ENCODE measurements at regions not wholly inside any gene's neighbourhood (a gene's known extent, or its start where the extent isn't known, plus 50 kb on each side); places are given as distances from the start of the nearest gene placed in this dataset.
A peak's percentile ranks its signal among the peaks of the same experiment; 100 is the strongest.

GRCh38 chr3:148146241-148146640 is 551.5 kb upstream of the AGTR1 start:
- H3K4me1 ChIP-seq (ENCODE audit: insufficient read depth, low read length) = no peaks in the 10 kb centered on the region
- no peak overlapping the region for H3K4me2 ChIP-seq (ENCODE audit: low read length)
- H3K9ac ChIP-seq (ENCODE audit: low read length) = no peak overlapping the region
- no peak overlapping the region for H3K4me3 Mint-ChIP-seq (ENCODE audit: unreplicated experiment)
- H4K20me1 ChIP-seq (ENCODE audit: insufficient read depth, low read length) = no peaks in the 10 kb centered on the region
- no peaks in the 10 kb centered on the region for H3K79me2 ChIP-seq (ENCODE audit: insufficient read depth, low read length)
- no peaks in the 10 kb centered on the region for H3K36me3 Mint-ChIP-seq (ENCODE audit: low read depth, unreplicated experiment)
- no peaks in the 10 kb centered on the region for H3K9me3 Mint-ChIP-seq (ENCODE audit: unreplicated experiment)
- H3K9me3 ChIP-seq (ENCODE audit: insufficient read depth, low read depth, low read length) = no peaks in the 10 kb centered on the region
- no peak overlapping the region for H3K27ac Mint-ChIP-seq (ENCODE audit: unreplicated experiment)
- no peak for TF ChIP-seq EZH2 (IDR thresholded peaks at IDR 0.05; ENCODE audit: insufficient read depth, low read length)
- TF ChIP-seq, protein P1, sequence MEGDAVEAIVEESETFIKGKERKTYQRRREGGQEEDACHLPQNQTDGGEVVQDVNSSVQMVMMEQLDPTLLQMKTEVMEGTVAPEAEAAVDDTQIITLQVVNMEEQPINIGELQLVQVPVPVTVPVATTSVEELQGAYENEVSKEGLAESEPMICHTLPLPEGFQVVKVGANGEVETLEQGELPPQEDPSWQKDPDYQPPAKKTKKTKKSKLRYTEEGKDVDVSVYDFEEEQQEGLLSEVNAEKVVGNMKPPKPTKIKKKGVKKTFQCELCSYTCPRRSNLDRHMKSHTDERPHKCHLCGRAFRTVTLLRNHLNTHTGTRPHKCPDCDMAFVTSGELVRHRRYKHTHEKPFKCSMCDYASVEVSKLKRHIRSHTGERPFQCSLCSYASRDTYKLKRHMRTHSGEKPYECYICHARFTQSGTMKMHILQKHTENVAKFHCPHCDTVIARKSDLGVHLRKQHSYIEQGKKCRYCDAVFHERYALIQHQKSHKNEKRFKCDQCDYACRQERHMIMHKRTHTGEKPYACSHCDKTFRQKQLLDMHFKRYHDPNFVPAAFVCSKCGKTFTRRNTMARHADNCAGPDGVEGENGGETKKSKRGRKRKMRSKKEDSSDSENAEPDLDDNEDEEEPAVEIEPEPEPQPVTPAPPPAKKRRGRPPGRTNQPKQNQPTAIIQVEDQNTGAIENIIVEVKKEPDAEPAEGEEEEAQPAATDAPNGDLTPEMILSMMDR (IDR thresholded peaks at IDR 0.05; ENCODE audit: insufficient read depth, low read depth, low read length) = no peak
- H3K27ac ChIP-seq (ENCODE audit: low read depth, low read length) = no peak overlapping the region
- FAIRE-seq (no peak), DNase-seq (ENCODE audit: low read depth) (no peak)
- H2AFZ ChIP-seq (ENCODE audit: low read depth, low read length) = no peak overlapping the region
- peaks cover 5% of the 10 kb centered on the region for H3K4me1 Mint-ChIP-seq (ENCODE audit: low read depth, unreplicated experiment)
- H3K36me3 ChIP-seq (ENCODE audit: insufficient read depth, low read length) = no peaks in the 10 kb centered on the region
- H3K27me3 ChIP-seq (ENCODE audit: insufficient read depth, low read length) = no peaks in the 10 kb centered on the region
- H3K27me3 Mint-ChIP-seq (ENCODE audit: low read depth, unreplicated experiment) = no peaks in the 10 kb centered on the region
- H3K4me3 ChIP-seq (ENCODE audit: insufficient read depth, low read depth, low read length) = no peak overlapping the region

DNA sequence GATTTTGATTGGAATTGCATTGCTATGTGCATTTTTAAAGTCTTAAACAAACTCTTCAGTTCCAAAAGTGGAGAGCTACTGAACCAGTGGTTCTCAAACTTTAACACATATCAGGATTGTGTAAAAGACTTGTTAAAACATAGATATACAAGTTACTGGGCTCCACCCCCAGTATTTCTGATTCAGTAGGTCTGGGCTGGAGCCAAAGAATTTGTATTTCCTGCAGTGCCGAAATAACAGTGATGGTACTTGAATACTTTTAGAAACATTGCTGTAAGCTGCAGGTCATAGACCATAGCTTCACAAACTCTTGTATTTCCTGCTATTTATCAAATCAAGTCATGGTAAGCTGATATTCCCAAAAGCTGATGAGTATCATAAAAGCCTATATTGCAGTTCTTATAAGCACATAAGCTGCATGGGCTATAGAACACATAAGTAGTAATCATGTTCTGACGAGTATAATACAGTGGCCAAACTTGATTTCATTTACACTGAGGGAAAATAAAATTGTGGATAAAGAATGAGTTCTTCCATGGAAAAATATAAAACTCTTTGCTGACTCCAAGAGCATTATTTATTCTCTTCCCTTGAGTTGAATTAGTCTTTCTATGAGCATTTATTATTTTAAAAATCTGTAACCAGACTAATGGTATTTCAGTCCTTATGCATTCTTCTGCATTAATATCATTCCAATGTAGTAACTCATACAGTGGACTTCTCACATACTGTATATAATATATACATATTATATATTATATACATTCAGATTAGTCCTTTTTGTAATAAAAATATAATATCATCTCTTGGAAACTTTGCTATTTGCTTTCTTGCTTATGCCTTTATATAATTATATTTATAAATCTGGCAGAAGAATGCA is 550.5 kb upstream of the AGTR1 start:
- H3K4me1 Mint-ChIP-seq (ENCODE audit: low read depth, unreplicated experiment) = peaks cover 5% of the 10 kb centered on the region
- peaks cover 4% of the 10 kb centered on the region for H3K9me3 Mint-ChIP-seq (ENCODE audit: unreplicated experiment)
- H3K36me3 Mint-ChIP-seq (ENCODE audit: low read depth, unreplicated experiment) = no peaks in the 10 kb centered on the region
- H3K4me3 Mint-ChIP-seq (ENCODE audit: unreplicated experiment) = no peak overlapping the region
- no peak overlapping the region for H3K27ac Mint-ChIP-seq (ENCODE audit: unreplicated experiment)
- no peaks in the 10 kb centered on the region for H3K36me3 ChIP-seq (ENCODE audit: insufficient read depth, low read length)
- H3K9ac ChIP-seq (ENCODE audit: low read length) = no peak overlapping the region
- H3K27me3 ChIP-seq (ENCODE audit: insufficient read depth, low read length) = no peaks in the 10 kb centered on the region
- no peak overlapping the region for H2AFZ ChIP-seq (ENCODE audit: low read depth, low read length)
- FAIRE-seq (no peak), DNase-seq (ENCODE audit: low read depth) (peak; percentile 67)
- H3K9me3 ChIP-seq (ENCODE audit: insufficient read depth, low read depth, low read length) = no peaks in the 10 kb centered on the region
- no peak overlapping the region for H3K4me3 ChIP-seq (ENCODE audit: insufficient read depth, low read depth, low read length)
- H3K4me2 ChIP-seq (ENCODE audit: low read length) = peak overlapping the region; percentile 46
- H3K27me3 Mint-ChIP-seq (ENCODE audit: low read depth, unreplicated experiment) = no peaks in the 10 kb centered on the region
- no peaks in the 10 kb centered on the region for H4K20me1 ChIP-seq (ENCODE audit: insufficient read depth, low read length)
- H3K79me2 ChIP-seq (ENCODE audit: insufficient read depth, low read length) = no peaks in the 10 kb centered on the region
- H3K27ac ChIP-seq (ENCODE audit: low read depth, low read length) = no peak overlapping the region
- no peak for TF ChIP-seq EZH2 (IDR thresholded peaks at IDR 0.05; ENCODE audit: insufficient read depth, low read length)
- TF ChIP-seq, protein P1 (IDR thresholded peaks at IDR 0.05; ENCODE audit: insufficient read depth, low read depth, low read length) = no peak
- no peaks in the 10 kb centered on the region for H3K4me1 ChIP-seq (ENCODE audit: insufficient read depth, low read length)

DNA sequence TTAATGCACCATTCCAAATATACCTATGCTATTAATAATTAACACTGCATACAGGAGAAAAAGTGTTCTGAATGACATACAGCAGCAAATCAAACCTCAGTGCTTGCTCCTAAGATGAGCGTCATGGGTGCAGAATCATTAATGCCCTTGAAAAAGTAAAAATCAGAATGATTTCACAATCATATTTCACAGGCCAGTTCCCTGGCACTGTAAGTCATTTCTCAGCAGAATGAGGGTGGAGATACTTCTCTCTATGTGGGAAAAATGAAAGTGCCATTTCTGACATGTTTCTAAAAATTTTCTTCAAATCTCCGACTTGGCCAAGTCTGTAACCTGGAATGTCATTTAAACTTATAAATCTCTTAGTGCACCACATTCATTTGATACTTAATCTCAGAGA is 549.8 kb upstream of the AGTR1 start:
- Mint-ChIP-seq H3K9me3 (ENCODE audit: unreplicated experiment) (peaks cover 4% of the 10 kb centered on the region), H3K36me3 (ENCODE audit: low read depth, unreplicated experiment) (no peaks in the 10 kb centered on the region), H3K4me3 (ENCODE audit: unreplicated experiment) (no peak overlapping the region), H3K27ac (ENCODE audit: unreplicated experiment) (no peak overlapping the region), H3K27me3 (ENCODE audit: low read depth, unreplicated experiment) (no peaks in the 10 kb centered on the region), H3K4me1 (ENCODE audit: low read depth, unreplicated experiment) (peaks cover 5% of the 10 kb centered on the region)
- H2AFZ ChIP-seq (ENCODE audit: low read depth, low read length) = no peak overlapping the region
- DNase-seq (ENCODE audit: low read depth) (no peak), FAIRE-seq (no peak)
- no peaks in the 10 kb centered on the region for H3K4me1 ChIP-seq (ENCODE audit: insufficient read depth, low read length)
- H4K20me1 ChIP-seq (ENCODE audit: insufficient read depth, low read length) = no peaks in the 10 kb centered on the region
- no peaks in the 10 kb centered on the region for H3K79me2 ChIP-seq (ENCODE audit: insufficient read depth, low read length)
- no peaks in the 10 kb centered on the region for H3K27me3 ChIP-seq (ENCODE audit: insufficient read depth, low read length)
- no peak overlapping the region for H3K4me2 ChIP-seq (ENCODE audit: low read length)
- H3K9ac ChIP-seq (ENCODE audit: low read length) = no peak overlapping the region
- no peak overlapping the region for H3K27ac ChIP-seq (ENCODE audit: low read depth, low read length)
- no peak for TF ChIP-seq EZH2 (IDR thresholded peaks at IDR 0.05; ENCODE audit: insufficient read depth, low read length)
- TF ChIP-seq, protein P1 (IDR thresholded peaks at IDR 0.05; ENCODE audit: insufficient read depth, low read depth, low read length) = no peak
- no peaks in the 10 kb centered on the region for H3K9me3 ChIP-seq (ENCODE audit: insufficient read depth, low read depth, low read length)
- no peaks in the 10 kb centered on the region for H3K36me3 ChIP-seq (ENCODE audit: insufficient read depth, low read length)
- H3K4me3 ChIP-seq (ENCODE audit: insufficient read depth, low read depth, low read length) = no peak overlapping the region
